Vagina (tissue), 2 donors: ENCODE measurements at regions not wholly inside any gene's neighbourhood (a gene's known extent, or its start where the extent isn't known, plus 50 kb on each side); places are given as distances from the start of the nearest gene placed in this dataset.
"Not testable (repeated sequence)": the region's sequence is repeated elsewhere in the genome, so short reads cannot be mapped to it uniquely, and the experiment has no call there.

ENCODE experiments used
- CTCF ChIP-seq, 3 experiments: fragments of 450-650 bp in 2 of 3; fragments of 200-600 bp in 1 of 3; sonication (generic) in 1 of 3; IDR thresholded peaks; one replicate each; pipeline ENCODE4 v1.5.1; 2017 to 2019; ENCODE audit warnings: antibody characterized with exemption in 3 of 3, mild to moderate bottlenecking in 2 of 3, moderate library complexity in 2 of 3
- POLR2A ChIP-seq, 2 donors: fragments of 450-650 bp; IDR thresholded peaks; one replicate each; pipeline ENCODE4 v1.6.1; 2017; ENCODE audit warnings: antibody characterized with exemption in 2 of 2, mild to moderate bottlenecking in 2 of 2, moderate library complexity in 2 of 2

GRCh38 chr5:7307709-7308108 lies 88.2 kb upstream of the ADCY2 start:
- TF ChIP-seq CTCF, POLR2A (IDR thresholded peaks at IDR 0.05): not testable (repeated sequence)
